Thoracic aorta (tissue), 2 donors: ENCODE measurements at regions not wholly inside any gene's neighbourhood (a gene's known extent, or its start where the extent isn't known, plus 50 kb on each side); places are given as distances from the start of the nearest gene placed in this dataset.

Experiments used
- ATAC-seq: fragments of 150-250 bp; one replicate; pipeline ENCODE4 v1.8.0; 2017; ENCODE audit warnings: low read depth; ENCODE audit not compliant: insufficient number of reproducible peaks, low FRiP score
- DNase-seq: peaks from one replicate; pipeline ENCODE4 v3.0.0-alpha.2; 2020; ENCODE audit warnings: low spot score
- H3K27ac ChIP-seq, 2 donors: fragments of 200-600 bp; sonication (generic); 1 replicate in 1 of 2; 2 replicates in 1 of 2; pipeline ENCODE4 v1.5.1; 2016; ENCODE audit warnings: mild to moderate bottlenecking in 2 of 2, moderate library complexity in 2 of 2
- H3K27me3 ChIP-seq: fragments of 200-600 bp; sonication (generic); replicated peaks from 2 replicates; pipeline ENCODE4 v1.6.0; 2016; ENCODE audit warnings: mild to moderate bottlenecking; ENCODE audit not compliant: insufficient read depth
- H3K36me3 ChIP-seq: fragments of 200-600 bp; sonication (generic); one replicate; pipeline ENCODE4 v1.5.1; 2016
- H3K4me1 ChIP-seq, 2 donors: fragments of 200-600 bp; sonication (generic); 1 replicate in 1 of 2; 2 replicates in 1 of 2; pipeline versions ENCODE4 v1.5.1 to v1.6.0; 2016; ENCODE audit warnings: low read depth in 2 of 2, mild to moderate bottlenecking in 1 of 2; ENCODE audit not compliant: control insufficient read depth in 1 of 2
- H3K4me3 ChIP-seq: fragments of 200-600 bp; sonication (generic); 2 replicates; pipeline ENCODE4 v1.5.1; 2016; ENCODE audit warnings: mild to moderate bottlenecking
- H3K9me3 ChIP-seq: fragments of 200-600 bp; sonication (generic); 2 replicates; pipeline ENCODE4 v1.5.1; 2016
- TF ChIP-seq, protein P1 (sequence below): fragments of 200-600 bp; sonication (generic); IDR thresholded peaks from one replicate; pipeline ENCODE4 v1.5.1; 2019; ENCODE audit warnings: antibody characterized with exemption

GRCh38 chr5:53357439-53357838, 123.0 kb upstream of the FST start:
- H3K9me3 ChIP-seq, result no peaks in the 10 kb centered on the region
- H3K36me3 ChIP-seq, result no peaks in the 10 kb centered on the region
- H3K4me1 ChIP-seq, result peaks cover 46 to 57% of the 10 kb centered on the region in 2 donors
- DNase-seq, result no peak
- H3K4me3 ChIP-seq, result no peak overlapping the region
- no peaks in the 10 kb centered on the region for H3K27me3 ChIP-seq
- TF ChIP-seq, protein P1, sequence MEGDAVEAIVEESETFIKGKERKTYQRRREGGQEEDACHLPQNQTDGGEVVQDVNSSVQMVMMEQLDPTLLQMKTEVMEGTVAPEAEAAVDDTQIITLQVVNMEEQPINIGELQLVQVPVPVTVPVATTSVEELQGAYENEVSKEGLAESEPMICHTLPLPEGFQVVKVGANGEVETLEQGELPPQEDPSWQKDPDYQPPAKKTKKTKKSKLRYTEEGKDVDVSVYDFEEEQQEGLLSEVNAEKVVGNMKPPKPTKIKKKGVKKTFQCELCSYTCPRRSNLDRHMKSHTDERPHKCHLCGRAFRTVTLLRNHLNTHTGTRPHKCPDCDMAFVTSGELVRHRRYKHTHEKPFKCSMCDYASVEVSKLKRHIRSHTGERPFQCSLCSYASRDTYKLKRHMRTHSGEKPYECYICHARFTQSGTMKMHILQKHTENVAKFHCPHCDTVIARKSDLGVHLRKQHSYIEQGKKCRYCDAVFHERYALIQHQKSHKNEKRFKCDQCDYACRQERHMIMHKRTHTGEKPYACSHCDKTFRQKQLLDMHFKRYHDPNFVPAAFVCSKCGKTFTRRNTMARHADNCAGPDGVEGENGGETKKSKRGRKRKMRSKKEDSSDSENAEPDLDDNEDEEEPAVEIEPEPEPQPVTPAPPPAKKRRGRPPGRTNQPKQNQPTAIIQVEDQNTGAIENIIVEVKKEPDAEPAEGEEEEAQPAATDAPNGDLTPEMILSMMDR, result no peak
- H3K27ac ChIP-seq, result no peak overlapping the region
- no peak for ATAC-seq

GRCh38 chr5:53358794-53359193, 121.6 kb upstream of the FST start:
- ATAC-seq (no peak), DNase-seq (no peak)
- Histone ChIP-seq H3K9me3 (no peaks in the 10 kb centered on the region), H3K4me3 (no peak overlapping the region), H3K36me3 (no peaks in the 10 kb centered on the region), H3K4me1 (peaks cover 50 to 68% of the 10 kb centered on the region in 2 donors), H3K27ac (no peak overlapping the region), H3K27me3 (no peaks in the 10 kb centered on the region)
- TF ChIP-seq, protein P1, result no peak

DNA sequence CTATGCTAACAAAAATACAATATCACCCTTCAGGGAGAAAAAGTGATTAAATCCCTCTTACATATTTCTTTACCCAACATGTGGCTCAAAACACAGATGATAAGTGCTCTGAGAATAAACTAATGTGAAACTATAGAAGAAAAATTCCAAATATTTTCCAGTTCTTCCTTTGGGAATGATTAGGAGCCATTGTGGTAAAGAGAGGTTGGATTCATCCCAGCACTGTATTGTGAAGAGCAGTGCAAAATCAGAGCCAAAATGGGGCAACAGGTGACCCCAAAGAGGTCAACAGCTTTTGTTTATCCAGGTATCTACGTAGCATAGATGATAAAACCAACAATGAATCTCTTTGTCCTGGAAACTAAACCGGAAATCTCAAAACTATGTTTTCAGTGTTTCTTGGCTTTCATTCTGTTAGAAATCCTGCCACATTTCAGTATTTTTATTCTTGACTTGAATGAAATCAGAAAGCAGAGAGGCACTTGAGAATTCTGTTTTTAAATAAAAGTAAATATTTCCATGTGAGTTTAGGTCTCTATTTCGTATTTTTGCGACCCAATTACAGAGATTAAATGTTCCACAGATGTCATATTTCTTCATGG, 120.4 kb upstream of the FST start:
- Histone ChIP-seq H3K27ac (peak overlapping the region; percentile 26 to 75), H3K9me3 (no peaks in the 10 kb centered on the region), H3K4me3 (no peak overlapping the region), H3K4me1 (peaks cover 50 to 69% of the 10 kb centered on the region in 2 donors), H3K36me3 (no peaks in the 10 kb centered on the region), H3K27me3 (no peaks in the 10 kb centered on the region)
- DNase-seq (no peak), ATAC-seq (no peak)
- TF ChIP-seq, protein P1, result no peak

- TF ChIP-seq, protein P1, result no peak
- H3K27ac ChIP-seq, result peak overlapping the region in 1 of 2 donors; percentile 75
- H3K4me1 ChIP-seq, result peaks cover 43 to 61% of the 10 kb centered on the region in 2 donors
- H3K27me3 ChIP-seq, result no peaks in the 10 kb centered on the region
- H3K4me3 ChIP-seq, result no peak overlapping the region
- H3K36me3 ChIP-seq, result no peaks in the 10 kb centered on the region
- H3K9me3 ChIP-seq, result no peaks in the 10 kb centered on the region
- DNase-seq, result no peak
- ATAC-seq, result no peak
Measured at GRCh38 chr5:53360811-53361210, 119.6 kb upstream of the FST start.

DNA sequence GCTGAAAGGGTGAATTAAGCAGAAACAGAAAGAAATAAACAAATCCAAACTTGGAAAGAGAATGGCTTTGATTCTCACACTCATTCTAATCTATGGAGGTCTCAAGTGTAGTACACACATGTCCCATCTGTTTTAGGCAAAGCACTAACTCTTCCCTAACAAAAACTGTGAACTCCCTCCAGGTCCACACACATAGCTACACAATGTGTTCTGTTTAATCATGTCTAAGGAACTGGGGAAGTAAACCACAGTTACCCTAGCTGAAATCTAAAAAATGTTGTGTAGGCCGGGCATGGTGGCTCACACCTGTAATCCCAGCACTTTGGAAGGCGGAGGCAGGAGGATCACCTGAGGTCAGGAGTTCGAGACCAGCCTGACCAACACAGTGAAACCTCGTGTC, 118.7 kb upstream of the FST start:
- Histone ChIP-seq H3K4me3 (no peak overlapping the region), H3K27me3 (no peaks in the 10 kb centered on the region), H3K9me3 (no peaks in the 10 kb centered on the region), H3K36me3 (no peaks in the 10 kb centered on the region), H3K4me1 (peaks cover 38 to 52% of the 10 kb centered on the region in 2 donors), H3K27ac (peak overlapping the region; percentile 3 to 50)
- TF ChIP-seq, protein P1, result no peak
- no peak for ATAC-seq
- no peak for DNase-seq
